ENCODE measurements at regions not wholly inside any gene's neighbourhood (a gene's known extent, or its start where the extent isn't known, plus 50 kb on each side); places are given as distances from the start of the nearest gene placed in this dataset.
A peak's percentile ranks its signal among the peaks of the same experiment; 100 is the strongest.

DNA sequence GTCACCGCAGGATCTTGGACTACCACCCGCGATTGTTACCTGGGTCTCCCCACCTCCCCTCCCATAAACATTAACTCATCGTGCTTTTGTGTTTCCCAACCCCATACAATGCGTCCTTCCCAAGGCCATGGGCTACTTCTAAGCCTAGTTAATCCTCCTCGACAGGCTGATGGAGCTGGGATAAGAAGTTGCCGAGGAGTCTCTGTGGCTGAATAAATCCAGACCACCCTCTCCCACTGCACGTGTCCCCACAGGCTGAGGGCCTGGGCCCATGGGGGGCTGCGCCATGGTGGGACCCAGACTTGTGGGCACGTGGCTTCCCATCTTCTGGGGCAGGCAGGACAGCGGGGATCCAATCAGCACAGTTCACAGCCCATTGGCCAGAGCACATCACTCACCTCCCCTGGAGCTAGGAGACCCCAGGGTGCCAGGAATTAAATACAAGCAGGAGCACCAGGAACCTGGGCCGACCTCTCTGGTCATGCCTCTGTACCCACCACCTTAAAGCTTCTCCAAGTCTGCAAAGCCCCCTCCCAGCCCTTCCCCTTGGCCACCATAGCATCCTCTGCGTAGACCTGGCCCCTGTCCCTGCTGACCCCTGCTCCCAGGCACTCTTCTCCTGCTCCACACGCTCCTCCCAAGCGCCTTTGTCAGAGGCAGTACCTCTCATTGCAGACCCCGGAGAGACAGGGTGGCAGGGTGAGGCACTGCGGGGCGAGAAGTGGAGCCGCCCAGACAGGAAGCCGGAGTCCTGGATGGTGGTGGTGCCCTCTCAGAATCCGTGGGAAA, 51.0 kb upstream of the ID2 start:
- no peak for DNase-seq

DNA sequence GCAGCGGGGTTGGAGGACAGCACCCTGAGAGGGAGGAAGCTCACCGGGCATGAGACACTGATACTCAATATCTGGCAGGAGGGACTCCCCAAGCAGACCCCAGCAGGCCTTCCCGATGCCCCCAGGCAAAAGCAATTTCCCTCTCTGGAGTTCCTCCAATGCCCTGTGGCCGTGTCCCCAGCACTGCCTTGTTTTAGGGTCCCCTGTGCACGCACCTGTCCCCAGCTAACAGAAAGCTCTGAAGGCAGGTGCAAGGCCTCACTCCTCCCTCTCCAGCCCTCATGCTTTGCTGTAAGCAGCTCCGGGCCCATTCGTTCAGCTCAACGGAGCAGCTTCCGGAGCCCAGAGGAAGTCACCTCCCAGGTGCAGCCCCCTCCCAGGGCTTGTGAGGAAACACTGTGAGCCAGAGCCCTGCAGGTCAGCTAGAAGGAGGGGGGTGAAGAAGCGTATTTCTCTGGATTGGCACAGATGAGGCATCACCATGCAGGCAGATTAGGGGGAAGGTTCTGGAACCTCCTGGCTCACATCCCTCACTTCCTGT, 50.3 kb upstream of the ID2 start:
- peak; percentile 8 for DNase-seq
